Keratinocyte (primary cell): ENCODE measurements at regions not wholly inside any gene's neighbourhood (a gene's known extent, or its start where the extent isn't known, plus 50 kb on each side); places are given as distances from the start of the nearest gene placed in this dataset.

Experiments
- DNase-seq: peaks from one replicate; pipeline ENCODE4 v3.0.0-alpha.2; 2011; ENCODE audit warnings: low read depth, missing footprints, low spot score
- FAIRE-seq: peaks from 2 replicates; lab custom pipeline; 2011; peaks lifted over from hg19 to GRCh38; lab: Jason Lieb, UNC
- H2AFZ ChIP-seq: 2 replicates; pipeline ENCODE4 v1.6.0; 2012; ENCODE audit warnings: low read length, control low read depth, inconsistent platforms; ENCODE audit not compliant: control insufficient read depth
- H3K27ac ChIP-seq: 2 replicates; pipeline ENCODE4 v1.5.1; 2011; ENCODE audit warnings: low read length; ENCODE audit not compliant: control insufficient read depth, insufficient read depth
- H3K27me3 ChIP-seq: 3 replicates; pipeline ENCODE4 v1.6.0; 2011; ENCODE audit warnings: low read length; ENCODE audit not compliant: control insufficient read depth, insufficient read depth; ENCODE audit errors: extremely low read depth
- H3K36me3 ChIP-seq, 2 experiments: 2 replicates in 1 of 2; 3 replicates in 1 of 2; pipeline ENCODE4 v1.5.1; 2011; ENCODE audit warnings: low read length in 2 of 2, mild to moderate bottlenecking in 1 of 2; ENCODE audit not compliant: control insufficient read depth in 2 of 2, insufficient read depth in 2 of 2; ENCODE audit errors: extremely low read depth in 1 of 2
- H3K4me1 ChIP-seq: 3 replicates; pipeline ENCODE4 v1.5.1; 2011; ENCODE audit warnings: low read length; ENCODE audit not compliant: control insufficient read depth, insufficient read depth; ENCODE audit errors: extremely low read depth
- H3K4me2 ChIP-seq: 3 replicates; pipeline ENCODE4 v1.6.0; 2011; ENCODE audit warnings: low read depth, low read length; ENCODE audit not compliant: control insufficient read depth, insufficient read depth; ENCODE audit errors: extremely low read depth
- H3K4me3 ChIP-seq, 3 experiments: fragments of 200-600 bp in 1 of 3; sonication (generic) in 1 of 3; 2 replicates in 2 of 3; 3 replicates in 1 of 3; pipeline ENCODE4 v1.5.1; 2011 to 2016; ENCODE audit warnings: low read length in 3 of 3, mild to moderate bottlenecking in 3 of 3, control low read depth in 2 of 3, inconsistent platforms in 1 of 3, low read depth in 1 of 3, mixed read lengths in 1 of 3, mixed run types in 1 of 3, moderate library complexity in 1 of 3; ENCODE audit not compliant: control insufficient read depth in 2 of 3, insufficient read depth in 2 of 3; ENCODE audit errors: extremely low read depth in 1 of 3
- H3K79me2 ChIP-seq: 2 replicates; pipeline ENCODE4 v1.6.0; 2012; ENCODE audit warnings: low read length; ENCODE audit not compliant: control insufficient read depth, insufficient read depth
- H3K9ac ChIP-seq: 3 replicates; pipeline ENCODE4 v1.6.0; 2011; ENCODE audit warnings: low read length; ENCODE audit not compliant: control insufficient read depth, insufficient read depth; ENCODE audit errors: extremely low read depth
- H3K9me1 ChIP-seq: 3 replicates; pipeline ENCODE4 v1.6.0; 2011; ENCODE audit warnings: low read length; ENCODE audit not compliant: control insufficient read depth, insufficient read depth; ENCODE audit errors: extremely low read depth
- H3K9me3 ChIP-seq: 2 replicates; pipeline ENCODE4 v1.5.1; 2012; ENCODE audit warnings: low read depth, low read length; ENCODE audit not compliant: control insufficient read depth
- H4K20me1 ChIP-seq: 3 replicates; pipeline ENCODE4 v1.6.0; 2011; ENCODE audit warnings: low read length; ENCODE audit not compliant: control insufficient read depth, insufficient read depth; ENCODE audit errors: extremely low read depth
- CTCF ChIP-seq, 3 experiments: IDR thresholded peaks in 1 of 3; conservative IDR thresholded peaks in 1 of 3; optimal IDR thresholded peaks in 1 of 3; 2 replicates in 2 of 3; 3 replicates in 1 of 3; pipeline versions ENCODE3 to v1.5.1; 2011; ENCODE audit warnings: low read length in 3 of 3, mild to moderate bottlenecking in 3 of 3, moderate library complexity in 2 of 3, control low read depth in 1 of 3, inconsistent platforms in 1 of 3; ENCODE audit not compliant: insufficient read depth in 2 of 3; ENCODE audit errors: extremely low read depth in 1 of 3
- EZH2 ChIP-seq: IDR thresholded peaks from one replicate; pipeline ENCODE4 v1.6.1; 2012; ENCODE audit warnings: inconsistent platforms, mild to moderate bottlenecking, low read length, moderate library complexity
- dilution Hi-C: fragments of 300-500 bp; cut with MboI; formaldehyde crosslinking; loops from one replicate; pipeline ENCODE4 v1.7.0; 2020; ENCODE audit warnings: low sequenced_read_pairs; ENCODE audit not compliant: extremely low pct_ligation_motif_present

- Histone ChIP-seq H3K27me3 (no peaks in the 10 kb centered on the region), H3K9me1 (no peaks in the 10 kb centered on the region), H4K20me1 (no peaks in the 10 kb centered on the region), H3K4me2 (no peak overlapping the region), H2AFZ (no peak overlapping the region), H3K27ac (no peak overlapping the region), H3K4me3 (no peak overlapping the region), H3K79me2 (no peaks in the 10 kb centered on the region), H3K9ac (no peak overlapping the region), H3K4me1 (peaks cover 5% of the 10 kb centered on the region), H3K9me3 (no peaks in the 10 kb centered on the region), H3K36me3 (no peaks in the 10 kb centered on the region)
- FAIRE-seq (no peak), DNase-seq (no peak)
- dilution Hi-C loops = no loop called here
- no peak for TF ChIP-seq CTCF (optimal IDR thresholded peaks at IDR 0.05 in 1 of 3, IDR thresholded peaks at IDR 0.05 in 1 of 3, conservative IDR thresholded peaks at IDR 0.05 in 1 of 3; ENCODE audit: extremely low read depth in 1 of 3, insufficient read depth in 2 of 3, low read length in 3 of 3)
- no peak for TF ChIP-seq EZH2
Measured at GRCh38 chr4:100022792-100023222, 72.7 kb upstream of the H2AZ1 start.

GRCh38 chr4:100019821-100020220 lies 69.7 kb upstream of the H2AZ1 start:
- TF ChIP-seq EZH2 (no peak), CTCF (optimal IDR thresholded peaks at IDR 0.05 in 1 of 3, IDR thresholded peaks at IDR 0.05 in 1 of 3, conservative IDR thresholded peaks at IDR 0.05 in 1 of 3; ENCODE audit: extremely low read depth in 1 of 3, insufficient read depth in 2 of 3, low read length in 3 of 3) (no peak)
- dilution Hi-C loops = no loop called here
- Histone ChIP-seq H4K20me1 (no peaks in the 10 kb centered on the region), H3K9ac (no peak overlapping the region), H3K9me3 (no peaks in the 10 kb centered on the region), H3K4me1 (peaks cover 11% of the 10 kb centered on the region), H3K79me2 (no peaks in the 10 kb centered on the region), H3K27me3 (no peaks in the 10 kb centered on the region), H3K4me3 (no peak overlapping the region), H3K4me2 (no peak overlapping the region), H2AFZ (no peak overlapping the region), H3K9me1 (no peaks in the 10 kb centered on the region), H3K36me3 (no peaks in the 10 kb centered on the region), H3K27ac (no peak overlapping the region)
- no peak for FAIRE-seq
- DNase-seq = no peak
